ENCODE measurements at regions not wholly inside any gene's neighbourhood (a gene's known extent, or its start where the extent isn't known, plus 50 kb on each side); places are given as distances from the start of the nearest gene placed in this dataset.

DNA sequence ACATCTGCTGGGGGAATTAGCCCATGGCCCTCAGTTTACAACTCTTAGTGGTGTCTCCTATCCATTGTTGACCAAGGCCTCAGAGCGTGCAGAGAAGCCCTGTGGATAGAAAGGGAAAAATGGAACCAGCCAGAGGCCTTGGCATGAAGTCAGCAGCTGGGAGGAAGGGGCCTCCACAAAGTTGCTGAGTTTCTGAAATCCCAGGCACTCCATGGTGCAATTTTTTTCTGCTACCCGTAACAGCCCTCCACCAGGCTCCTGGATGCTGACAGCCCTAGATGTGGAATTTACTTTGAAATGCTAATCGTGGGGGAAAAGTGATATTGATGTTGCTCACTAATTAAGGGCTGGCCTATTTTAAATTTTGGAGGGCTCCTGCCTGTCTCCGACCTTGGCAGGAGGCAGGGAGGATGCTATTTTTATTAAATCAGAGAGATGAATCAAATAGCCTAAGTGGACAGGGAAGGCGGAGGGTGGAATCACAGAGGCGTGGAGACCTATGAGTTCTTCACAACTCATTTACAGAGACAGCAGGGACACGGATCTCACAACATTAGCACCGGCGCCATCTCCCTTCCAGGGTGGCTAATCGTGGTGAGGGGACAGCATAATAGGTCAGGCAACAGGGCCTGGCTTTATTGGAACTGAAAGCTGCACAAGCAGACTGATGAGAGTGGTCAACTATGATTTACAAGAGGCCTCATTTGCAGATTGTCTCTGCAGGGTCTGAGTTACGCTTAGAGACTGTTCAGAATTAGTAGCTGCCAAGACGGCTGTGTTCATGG lies 99.8 kb upstream of the WSCD2 start:
- no peak overlapping the region for H3K27ac ChIP-seq (ENCODE audit: low read depth in 2 of 2, low read length in 1 of 2)
- H3K9me2 ChIP-seq, result no peaks in the 10 kb centered on the region
- CTCF ChIA-PET, result interaction anchor here (0.9 kb wide), 1 partner anchor 12 kb away, joined by 3 read pairs; no protein-coding TSS in a partner anchor
- H3K4me1 ChIP-seq (ENCODE audit: control insufficient read depth in 1 of 2, insufficient read depth in 2 of 2, low read depth in 1 of 2, low read length in 1 of 2), result peaks cover 0 to 3% of the 10 kb centered on the region in 2 experiments; a peak in 1 of 4 replicates
- no peaks in the 10 kb centered on the region for H3K79me2 ChIP-seq (ENCODE audit: insufficient read depth)
- H3K4me3 ChIP-seq (ENCODE audit: low read depth in 2 of 2, low read length in 1 of 2), result no peak overlapping the region
- POLR2A ChIA-PET, result no interaction called here
- H3K27me3 ChIP-seq (ENCODE audit: insufficient read depth), result no peaks in the 10 kb centered on the region
- no peaks in the 10 kb centered on the region for H3F3A ChIP-seq (replicated peaks; ENCODE audit: insufficient read depth)
- no peaks in the 10 kb centered on the region for H3K9me3 ChIP-seq
- 21% methylated on average over 11 of the region's 12 CpGs for WGBS (ENCODE audit: low lambda C conversion rate)
- TF ChIP-seq GABPA (IDR thresholded peaks at IDR 0.05; ENCODE audit: low read depth) (no peak), ELF1 (IDR thresholded peaks at IDR 0.05) (no peak), POLR2AphosphoS5 (IDR thresholded peaks at IDR 0.05; ENCODE audit: low read depth, low read length) (no peak), RXRA (IDR thresholded peaks at IDR 0.05; ENCODE audit: borderline replicate concordance, low read depth) (no peak), YY1 (IDR thresholded peaks at IDR 0.05; ENCODE audit: low read depth) (no peak), TAF1 (IDR thresholded peaks at IDR 0.05; ENCODE audit: borderline replicate concordance, low read depth, low read length) (no peak), FOSL2 (IDR thresholded peaks at IDR 0.05; ENCODE audit: borderline replicate concordance, low read depth) (no peak), NRF1 (IDR thresholded peaks at IDR 0.05; ENCODE audit: low read depth, low read length) (no peak), TEAD4 (IDR thresholded peaks at IDR 0.05; ENCODE audit: borderline replicate concordance, insufficient read depth) (no peak)
- TF ChIP-seq, protein P1, sequence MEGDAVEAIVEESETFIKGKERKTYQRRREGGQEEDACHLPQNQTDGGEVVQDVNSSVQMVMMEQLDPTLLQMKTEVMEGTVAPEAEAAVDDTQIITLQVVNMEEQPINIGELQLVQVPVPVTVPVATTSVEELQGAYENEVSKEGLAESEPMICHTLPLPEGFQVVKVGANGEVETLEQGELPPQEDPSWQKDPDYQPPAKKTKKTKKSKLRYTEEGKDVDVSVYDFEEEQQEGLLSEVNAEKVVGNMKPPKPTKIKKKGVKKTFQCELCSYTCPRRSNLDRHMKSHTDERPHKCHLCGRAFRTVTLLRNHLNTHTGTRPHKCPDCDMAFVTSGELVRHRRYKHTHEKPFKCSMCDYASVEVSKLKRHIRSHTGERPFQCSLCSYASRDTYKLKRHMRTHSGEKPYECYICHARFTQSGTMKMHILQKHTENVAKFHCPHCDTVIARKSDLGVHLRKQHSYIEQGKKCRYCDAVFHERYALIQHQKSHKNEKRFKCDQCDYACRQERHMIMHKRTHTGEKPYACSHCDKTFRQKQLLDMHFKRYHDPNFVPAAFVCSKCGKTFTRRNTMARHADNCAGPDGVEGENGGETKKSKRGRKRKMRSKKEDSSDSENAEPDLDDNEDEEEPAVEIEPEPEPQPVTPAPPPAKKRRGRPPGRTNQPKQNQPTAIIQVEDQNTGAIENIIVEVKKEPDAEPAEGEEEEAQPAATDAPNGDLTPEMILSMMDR (IDR thresholded peaks at IDR 0.05), result no peak
- TF ChIP-seq, protein P2, sequence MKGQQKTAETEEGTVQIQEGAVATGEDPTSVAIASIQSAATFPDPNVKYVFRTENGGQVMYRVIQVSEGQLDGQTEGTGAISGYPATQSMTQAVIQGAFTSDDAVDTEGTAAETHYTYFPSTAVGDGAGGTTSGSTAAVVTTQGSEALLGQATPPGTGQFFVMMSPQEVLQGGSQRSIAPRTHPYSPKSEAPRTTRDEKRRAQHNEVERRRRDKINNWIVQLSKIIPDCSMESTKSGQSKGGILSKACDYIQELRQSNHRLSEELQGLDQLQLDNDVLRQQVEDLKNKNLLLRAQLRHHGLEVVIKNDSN (IDR thresholded peaks at IDR 0.05; ENCODE audit: borderline replicate concordance, low read depth), result no peak
- TF ChIP-seq, protein P3, sequence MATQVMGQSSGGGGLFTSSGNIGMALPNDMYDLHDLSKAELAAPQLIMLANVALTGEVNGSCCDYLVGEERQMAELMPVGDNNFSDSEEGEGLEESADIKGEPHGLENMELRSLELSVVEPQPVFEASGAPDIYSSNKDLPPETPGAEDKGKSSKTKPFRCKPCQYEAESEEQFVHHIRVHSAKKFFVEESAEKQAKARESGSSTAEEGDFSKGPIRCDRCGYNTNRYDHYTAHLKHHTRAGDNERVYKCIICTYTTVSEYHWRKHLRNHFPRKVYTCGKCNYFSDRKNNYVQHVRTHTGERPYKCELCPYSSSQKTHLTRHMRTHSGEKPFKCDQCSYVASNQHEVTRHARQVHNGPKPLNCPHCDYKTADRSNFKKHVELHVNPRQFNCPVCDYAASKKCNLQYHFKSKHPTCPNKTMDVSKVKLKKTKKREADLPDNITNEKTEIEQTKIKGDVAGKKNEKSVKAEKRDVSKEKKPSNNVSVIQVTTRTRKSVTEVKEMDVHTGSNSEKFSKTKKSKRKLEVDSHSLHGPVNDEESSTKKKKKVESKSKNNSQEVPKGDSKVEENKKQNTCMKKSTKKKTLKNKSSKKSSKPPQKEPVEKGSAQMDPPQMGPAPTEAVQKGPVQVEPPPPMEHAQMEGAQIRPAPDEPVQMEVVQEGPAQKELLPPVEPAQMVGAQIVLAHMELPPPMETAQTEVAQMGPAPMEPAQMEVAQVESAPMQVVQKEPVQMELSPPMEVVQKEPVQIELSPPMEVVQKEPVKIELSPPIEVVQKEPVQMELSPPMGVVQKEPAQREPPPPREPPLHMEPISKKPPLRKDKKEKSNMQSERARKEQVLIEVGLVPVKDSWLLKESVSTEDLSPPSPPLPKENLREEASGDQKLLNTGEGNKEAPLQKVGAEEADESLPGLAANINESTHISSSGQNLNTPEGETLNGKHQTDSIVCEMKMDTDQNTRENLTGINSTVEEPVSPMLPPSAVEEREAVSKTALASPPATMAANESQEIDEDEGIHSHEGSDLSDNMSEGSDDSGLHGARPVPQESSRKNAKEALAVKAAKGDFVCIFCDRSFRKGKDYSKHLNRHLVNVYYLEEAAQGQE (IDR thresholded peaks at IDR 0.05; ENCODE audit: low read depth, low read length), result no peak
- TF ChIP-seq, protein P4, sequence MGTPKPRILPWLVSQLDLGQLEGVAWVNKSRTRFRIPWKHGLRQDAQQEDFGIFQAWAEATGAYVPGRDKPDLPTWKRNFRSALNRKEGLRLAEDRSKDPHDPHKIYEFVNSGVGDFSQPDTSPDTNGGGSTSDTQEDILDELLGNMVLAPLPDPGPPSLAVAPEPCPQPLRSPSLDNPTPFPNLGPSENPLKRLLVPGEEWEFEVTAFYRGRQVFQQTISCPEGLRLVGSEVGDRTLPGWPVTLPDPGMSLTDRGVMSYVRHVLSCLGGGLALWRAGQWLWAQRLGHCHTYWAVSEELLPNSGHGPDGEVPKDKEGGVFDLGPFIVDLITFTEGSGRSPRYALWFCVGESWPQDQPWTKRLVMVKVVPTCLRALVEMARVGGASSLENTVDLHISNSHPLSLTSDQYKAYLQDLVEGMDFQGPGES (IDR thresholded peaks at IDR 0.05; ENCODE audit: low read depth, low read length), result no peak
- DNase-seq, result no peak
- no peak overlapping the region for H2AFZ ChIP-seq (ENCODE audit: low read depth)
- H3K9ac ChIP-seq, result no peak overlapping the region
- no peaks in the 10 kb centered on the region for H3K36me3 ChIP-seq (replicated peaks in 1 of 2; ENCODE audit: control insufficient read depth in 1 of 2, insufficient read depth in 2 of 2, low read length in 1 of 2)
- H3K4me2 ChIP-seq, result no peak overlapping the region
- H4K20me1 ChIP-seq (ENCODE audit: insufficient read depth), result no peaks in the 10 kb centered on the region

All from SK-N-SH (cell line).